ENCODE measurements at regions not wholly inside any gene's neighbourhood (a gene's known extent, or its start where the extent isn't known, plus 50 kb on each side); places are given as distances from the start of the nearest gene placed in this dataset.

GRCh38 chr20:43863821-43864544 lies 50.7 kb upstream of the TOX2 start:
- TF ChIP-seq, protein P1, sequence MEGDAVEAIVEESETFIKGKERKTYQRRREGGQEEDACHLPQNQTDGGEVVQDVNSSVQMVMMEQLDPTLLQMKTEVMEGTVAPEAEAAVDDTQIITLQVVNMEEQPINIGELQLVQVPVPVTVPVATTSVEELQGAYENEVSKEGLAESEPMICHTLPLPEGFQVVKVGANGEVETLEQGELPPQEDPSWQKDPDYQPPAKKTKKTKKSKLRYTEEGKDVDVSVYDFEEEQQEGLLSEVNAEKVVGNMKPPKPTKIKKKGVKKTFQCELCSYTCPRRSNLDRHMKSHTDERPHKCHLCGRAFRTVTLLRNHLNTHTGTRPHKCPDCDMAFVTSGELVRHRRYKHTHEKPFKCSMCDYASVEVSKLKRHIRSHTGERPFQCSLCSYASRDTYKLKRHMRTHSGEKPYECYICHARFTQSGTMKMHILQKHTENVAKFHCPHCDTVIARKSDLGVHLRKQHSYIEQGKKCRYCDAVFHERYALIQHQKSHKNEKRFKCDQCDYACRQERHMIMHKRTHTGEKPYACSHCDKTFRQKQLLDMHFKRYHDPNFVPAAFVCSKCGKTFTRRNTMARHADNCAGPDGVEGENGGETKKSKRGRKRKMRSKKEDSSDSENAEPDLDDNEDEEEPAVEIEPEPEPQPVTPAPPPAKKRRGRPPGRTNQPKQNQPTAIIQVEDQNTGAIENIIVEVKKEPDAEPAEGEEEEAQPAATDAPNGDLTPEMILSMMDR (IDR thresholded peaks at IDR 0.05): no peak
- TF ChIP-seq POLR2A (IDR thresholded peaks at IDR 0.05): no peak
